ENCODE measurements at regions not wholly inside any gene's neighbourhood (a gene's known extent, or its start where the extent isn't known, plus 50 kb on each side); places are given as distances from the start of the nearest gene placed in this dataset.

DNA sequence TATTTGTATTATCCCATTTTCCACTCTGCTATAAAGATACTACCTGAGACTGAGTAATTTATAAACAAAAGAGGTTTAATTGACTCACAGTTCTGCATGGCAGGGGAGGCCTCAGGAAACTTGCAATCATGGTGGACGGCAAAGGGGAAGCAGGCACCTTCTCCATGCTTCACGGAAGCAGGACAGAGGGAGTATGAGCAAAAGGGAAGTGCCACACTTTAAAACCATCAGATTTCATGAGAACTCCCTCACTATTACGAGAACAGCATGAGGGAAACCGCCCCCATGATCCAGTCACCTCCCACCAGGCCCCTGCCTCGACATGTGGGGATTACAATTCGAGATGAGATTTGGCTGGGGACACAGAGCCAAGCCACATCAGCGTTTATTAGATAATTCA, 172.8 kb downstream of the NR2F2 start:
- Histone ChIP-seq H3K36me3 (ENCODE audit: control insufficient read depth, insufficient read depth, low read length) (no peaks in the 10 kb centered on the region), H3K4me3 (replicated peaks; ENCODE audit: low read depth, low read length) (no peak overlapping the region), H3K27me3 (replicated peaks; ENCODE audit: control insufficient read depth, insufficient read depth, low read length) (no peaks in the 10 kb centered on the region)
- no peak for DNase-seq (ENCODE audit: extremely low read depth, insufficient read length)
- TF ChIP-seq, protein P1, sequence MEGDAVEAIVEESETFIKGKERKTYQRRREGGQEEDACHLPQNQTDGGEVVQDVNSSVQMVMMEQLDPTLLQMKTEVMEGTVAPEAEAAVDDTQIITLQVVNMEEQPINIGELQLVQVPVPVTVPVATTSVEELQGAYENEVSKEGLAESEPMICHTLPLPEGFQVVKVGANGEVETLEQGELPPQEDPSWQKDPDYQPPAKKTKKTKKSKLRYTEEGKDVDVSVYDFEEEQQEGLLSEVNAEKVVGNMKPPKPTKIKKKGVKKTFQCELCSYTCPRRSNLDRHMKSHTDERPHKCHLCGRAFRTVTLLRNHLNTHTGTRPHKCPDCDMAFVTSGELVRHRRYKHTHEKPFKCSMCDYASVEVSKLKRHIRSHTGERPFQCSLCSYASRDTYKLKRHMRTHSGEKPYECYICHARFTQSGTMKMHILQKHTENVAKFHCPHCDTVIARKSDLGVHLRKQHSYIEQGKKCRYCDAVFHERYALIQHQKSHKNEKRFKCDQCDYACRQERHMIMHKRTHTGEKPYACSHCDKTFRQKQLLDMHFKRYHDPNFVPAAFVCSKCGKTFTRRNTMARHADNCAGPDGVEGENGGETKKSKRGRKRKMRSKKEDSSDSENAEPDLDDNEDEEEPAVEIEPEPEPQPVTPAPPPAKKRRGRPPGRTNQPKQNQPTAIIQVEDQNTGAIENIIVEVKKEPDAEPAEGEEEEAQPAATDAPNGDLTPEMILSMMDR (IDR thresholded peaks at IDR 0.05; ENCODE audit: insufficient read depth, low read length, poor library complexity, severe bottlenecking) = no peak

DNA sequence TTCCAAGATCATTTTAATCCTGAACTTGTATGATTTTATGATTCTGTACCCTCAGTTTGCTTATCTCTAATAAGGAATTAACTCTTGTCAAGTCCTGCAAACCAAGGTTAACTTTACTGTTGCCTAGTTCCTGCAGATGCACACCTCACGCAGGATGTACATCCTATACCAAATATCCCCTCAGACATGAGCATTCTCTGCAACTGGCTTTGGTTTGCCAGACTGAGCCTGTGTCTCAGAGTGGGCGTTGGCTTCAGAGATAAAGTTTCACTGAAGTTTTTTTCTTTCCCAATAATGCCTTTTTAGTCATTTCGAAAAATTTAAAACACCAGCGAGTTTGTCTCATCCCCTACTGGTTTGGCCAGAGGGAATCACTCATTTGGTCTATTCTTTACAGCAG, 173.9 kb downstream of the NR2F2 start:
- no peaks in the 10 kb centered on the region for H3K36me3 ChIP-seq (ENCODE audit: control insufficient read depth, insufficient read depth, low read length)
- no peak overlapping the region for H3K4me3 ChIP-seq (replicated peaks; ENCODE audit: low read depth, low read length)
- TF ChIP-seq, protein P1 (IDR thresholded peaks at IDR 0.05; ENCODE audit: insufficient read depth, low read length, poor library complexity, severe bottlenecking) = no peak
- no peaks in the 10 kb centered on the region for H3K27me3 ChIP-seq (replicated peaks; ENCODE audit: control insufficient read depth, insufficient read depth, low read length)
- DNase-seq (ENCODE audit: extremely low read depth, insufficient read length) = no peak

DNA sequence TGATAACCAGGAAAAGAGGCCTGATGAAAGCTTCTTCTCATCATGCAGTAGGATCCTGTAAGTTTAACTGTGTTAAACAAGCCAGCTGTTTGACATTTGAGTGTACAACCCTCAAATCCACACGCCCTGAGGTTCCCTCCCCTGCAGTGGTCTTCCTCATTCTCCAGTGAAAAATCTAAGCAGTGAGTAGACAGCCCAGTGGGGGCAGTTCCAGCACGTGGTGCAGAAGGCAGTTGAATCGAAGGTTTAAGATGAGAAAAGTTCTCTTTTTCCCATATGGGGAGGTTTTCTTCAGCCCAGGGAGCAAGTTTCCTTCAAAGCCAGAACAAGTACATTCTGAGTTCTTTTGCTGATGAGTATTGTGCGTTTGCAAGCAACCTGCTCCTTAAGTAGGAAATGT, 174.5 kb downstream of the NR2F2 start:
- DNase-seq (ENCODE audit: extremely low read depth, insufficient read length) = no peak
- Histone ChIP-seq H3K27me3 (replicated peaks; ENCODE audit: control insufficient read depth, insufficient read depth, low read length) (no peaks in the 10 kb centered on the region), H3K4me3 (replicated peaks; ENCODE audit: low read depth, low read length) (no peak overlapping the region), H3K36me3 (ENCODE audit: control insufficient read depth, insufficient read depth, low read length) (no peaks in the 10 kb centered on the region)
- TF ChIP-seq, protein P1 (IDR thresholded peaks at IDR 0.05; ENCODE audit: insufficient read depth, low read length, poor library complexity, severe bottlenecking) = no peak

DNA sequence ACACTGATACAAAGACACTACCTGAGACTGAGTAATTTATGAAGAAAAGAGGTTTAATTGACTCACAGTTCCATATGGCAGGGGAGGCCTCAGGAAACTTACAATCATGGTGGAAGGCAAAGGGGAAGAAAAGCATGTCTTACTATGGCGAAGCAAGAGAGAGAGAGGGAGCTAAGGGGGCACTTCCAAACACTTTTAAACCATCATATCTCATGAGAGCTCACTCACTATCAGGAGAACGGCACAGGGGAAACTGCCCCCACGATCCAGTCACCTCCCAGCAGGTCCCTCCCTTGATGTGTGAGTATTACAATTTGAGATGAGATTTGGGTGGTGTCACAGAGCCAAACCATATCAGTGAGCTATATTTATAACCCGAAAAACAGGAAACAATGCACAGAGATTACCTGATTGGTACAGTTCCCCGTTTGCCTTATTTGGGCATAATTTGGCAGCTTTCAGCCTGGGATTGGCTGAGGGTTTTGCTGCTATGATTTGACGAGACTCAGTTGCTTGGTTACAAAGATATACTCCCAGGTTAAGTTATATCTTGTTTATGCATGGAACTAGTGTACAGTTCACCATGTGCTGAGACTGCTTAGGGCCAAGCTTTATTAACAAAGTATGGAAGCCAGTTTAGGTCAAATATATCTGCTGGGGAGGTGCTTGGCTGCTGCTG, 184.2 kb downstream of the NR2F2 start:
- Histone ChIP-seq H3K4me3 (replicated peaks; ENCODE audit: low read depth, low read length) (no peak overlapping the region), H3K36me3 (ENCODE audit: control insufficient read depth, insufficient read depth, low read length) (no peaks in the 10 kb centered on the region), H3K27me3 (replicated peaks; ENCODE audit: control insufficient read depth, insufficient read depth, low read length) (no peaks in the 10 kb centered on the region)
- TF ChIP-seq, protein P1 (IDR thresholded peaks at IDR 0.05; ENCODE audit: insufficient read depth, low read length, poor library complexity, severe bottlenecking) = no peak
- DNase-seq (ENCODE audit: extremely low read depth, insufficient read length) = no peak

DNA sequence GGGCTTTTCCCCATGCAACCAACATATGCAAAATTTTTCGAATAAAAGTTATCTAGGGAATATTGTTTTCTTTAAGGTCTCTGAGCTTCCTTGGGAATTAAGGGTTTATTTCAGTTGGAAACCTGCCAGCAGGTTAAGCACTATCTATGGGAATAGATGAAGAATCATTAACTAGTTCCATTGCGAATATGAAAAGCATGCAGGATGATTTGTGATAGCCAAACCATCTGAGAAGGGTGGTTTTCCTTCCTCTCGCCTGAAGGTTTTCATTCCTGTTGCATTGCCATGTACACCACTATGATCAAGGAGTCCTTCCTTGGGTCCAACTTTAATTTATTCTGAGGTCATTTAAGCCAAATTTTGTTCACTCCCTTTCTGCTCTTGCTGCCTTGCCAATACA, 184.9 kb downstream of the NR2F2 start:
- TF ChIP-seq, protein P1 (IDR thresholded peaks at IDR 0.05; ENCODE audit: insufficient read depth, low read length, poor library complexity, severe bottlenecking) = no peak
- Histone ChIP-seq H3K36me3 (ENCODE audit: control insufficient read depth, insufficient read depth, low read length) (no peaks in the 10 kb centered on the region), H3K27me3 (replicated peaks; ENCODE audit: control insufficient read depth, insufficient read depth, low read length) (no peaks in the 10 kb centered on the region), H3K4me3 (replicated peaks; ENCODE audit: low read depth, low read length) (no peak overlapping the region)
- DNase-seq (ENCODE audit: extremely low read depth, insufficient read length) = no peak

DNA sequence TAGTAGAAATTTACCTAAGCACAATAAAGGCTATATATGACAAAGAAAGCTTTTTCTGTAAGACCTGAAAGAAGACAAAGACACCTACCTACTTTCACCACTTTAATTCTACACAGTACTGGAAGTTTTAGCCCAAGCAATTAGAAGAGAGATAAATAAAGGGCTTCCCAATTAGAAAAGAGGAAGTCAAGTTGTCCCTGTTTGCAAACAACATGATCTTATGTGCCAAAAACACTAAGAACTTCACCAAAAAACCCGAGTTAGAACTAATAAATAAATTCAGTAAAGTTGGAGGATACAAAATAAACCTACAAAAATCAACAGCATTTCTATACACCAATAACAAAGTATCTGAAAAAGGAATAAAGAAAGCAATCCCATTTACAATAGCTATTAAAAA, 190.9 kb downstream of the NR2F2 start:
- TF ChIP-seq, protein P1 (IDR thresholded peaks at IDR 0.05; ENCODE audit: insufficient read depth, low read length, poor library complexity, severe bottlenecking) = no peak
- H3K27me3 ChIP-seq (replicated peaks; ENCODE audit: control insufficient read depth, insufficient read depth, low read length) = no peaks in the 10 kb centered on the region
- DNase-seq (ENCODE audit: extremely low read depth, insufficient read length) = no peak

More for the DNA sequence above, 190.9 kb downstream of the NR2F2 start:
- no peaks in the 10 kb centered on the region for H3K36me3 ChIP-seq (ENCODE audit: control insufficient read depth, insufficient read depth, low read length)
- no peak overlapping the region for H3K4me3 ChIP-seq (replicated peaks; ENCODE audit: low read depth, low read length)

All from GM06990 (cell line).